SK-N-SH (cell line): ENCODE measurements at regions not wholly inside any gene's neighbourhood (a gene's known extent, or its start where the extent isn't known, plus 50 kb on each side); places are given as distances from the start of the nearest gene placed in this dataset.

Experiments used
- JUND ChIP-seq: IDR thresholded peaks from 2 replicates; pipeline ENCODE4 v1.4.0; 2012
- POLR2AphosphoS5 ChIP-seq: IDR thresholded peaks from 2 replicates; pipeline ENCODE4 v1.6.1; 2012; ENCODE audit warnings: low read depth, low read length
- TAF1 ChIP-seq: IDR thresholded peaks from 2 replicates; pipeline ENCODE4 v1.6.1; 2012; ENCODE audit warnings: low read depth, mild to moderate bottlenecking, low read length, moderate library complexity, borderline replicate concordance
- TCF12 ChIP-seq: IDR thresholded peaks from 2 replicates; pipeline ENCODE4 v1.4.0; 2012
- YY1 ChIP-seq: IDR thresholded peaks from 2 replicates; pipeline ENCODE4 v1.4.0; 2012; ENCODE audit warnings: low read depth, mild to moderate bottlenecking
- TF ChIP-seq, protein P1 (sequence below): fragments of 200-600 bp; sonication (generic); IDR thresholded peaks from 2 replicates; pipeline ENCODE4 v1.6.1; 2017; ENCODE audit warnings: antibody characterized with exemption, mild to moderate bottlenecking, moderate library complexity
- TF ChIP-seq, protein P2 (sequence below): IDR thresholded peaks from 2 replicates; pipeline ENCODE4; 2012
- TF ChIP-seq, protein P3 (sequence below): fragments of 150-350 bp; IDR thresholded peaks from 2 replicates; pipeline ENCODE4 v1.6.1; 2016; ENCODE audit warnings: mild to moderate bottlenecking, low read depth, low read length
- TF ChIP-seq, protein P4 (sequence below): IDR thresholded peaks from 2 replicates; pipeline ENCODE4 v1.4.0; 2012; ENCODE audit warnings: low read depth

DNA sequence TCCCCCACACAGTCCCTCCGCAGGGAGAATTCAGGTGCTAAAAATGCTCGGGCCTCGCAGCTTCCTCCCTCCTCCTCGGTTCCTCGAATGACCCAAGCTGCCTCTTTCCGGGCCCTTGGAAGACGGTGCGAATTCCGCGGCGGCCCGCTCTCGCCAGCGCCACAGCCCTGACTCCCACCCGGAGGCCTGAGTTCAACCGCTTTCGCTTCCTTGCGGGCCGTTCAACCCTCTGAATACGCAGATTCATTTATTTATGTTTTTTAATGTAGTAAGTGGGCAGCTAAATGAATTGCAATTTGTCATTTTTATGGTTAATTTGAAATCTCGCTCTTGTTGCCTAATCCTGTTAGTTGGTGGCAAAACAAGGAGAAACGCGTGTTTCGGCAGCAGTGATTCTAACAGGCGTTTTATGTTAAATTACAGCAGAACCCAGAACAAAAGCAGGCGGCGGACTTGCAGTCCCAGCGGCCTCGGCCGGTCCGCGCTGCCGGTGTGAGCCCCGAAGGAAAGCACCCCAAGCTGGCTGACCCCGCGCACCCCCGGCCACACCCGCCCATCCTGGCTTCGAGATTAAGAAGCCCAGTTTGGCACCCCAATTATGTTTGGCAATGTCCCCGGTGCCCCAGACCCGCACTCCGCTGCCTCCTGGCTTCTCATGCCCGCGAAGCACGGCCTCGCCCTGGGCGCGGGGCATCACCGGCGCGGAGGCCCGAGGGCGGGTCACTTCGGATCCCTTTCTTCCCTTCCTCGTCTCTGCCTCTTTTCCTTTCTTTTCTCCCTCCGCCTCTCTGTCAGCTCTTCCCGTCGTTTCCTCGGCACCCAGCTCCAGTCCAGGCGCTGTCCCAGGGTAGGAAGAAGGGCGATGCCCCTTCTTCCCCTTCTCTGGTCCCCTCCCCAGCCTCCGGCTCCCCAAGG, 75.9 kb downstream of the INSIG1 start:
- TF ChIP-seq, protein P1, sequence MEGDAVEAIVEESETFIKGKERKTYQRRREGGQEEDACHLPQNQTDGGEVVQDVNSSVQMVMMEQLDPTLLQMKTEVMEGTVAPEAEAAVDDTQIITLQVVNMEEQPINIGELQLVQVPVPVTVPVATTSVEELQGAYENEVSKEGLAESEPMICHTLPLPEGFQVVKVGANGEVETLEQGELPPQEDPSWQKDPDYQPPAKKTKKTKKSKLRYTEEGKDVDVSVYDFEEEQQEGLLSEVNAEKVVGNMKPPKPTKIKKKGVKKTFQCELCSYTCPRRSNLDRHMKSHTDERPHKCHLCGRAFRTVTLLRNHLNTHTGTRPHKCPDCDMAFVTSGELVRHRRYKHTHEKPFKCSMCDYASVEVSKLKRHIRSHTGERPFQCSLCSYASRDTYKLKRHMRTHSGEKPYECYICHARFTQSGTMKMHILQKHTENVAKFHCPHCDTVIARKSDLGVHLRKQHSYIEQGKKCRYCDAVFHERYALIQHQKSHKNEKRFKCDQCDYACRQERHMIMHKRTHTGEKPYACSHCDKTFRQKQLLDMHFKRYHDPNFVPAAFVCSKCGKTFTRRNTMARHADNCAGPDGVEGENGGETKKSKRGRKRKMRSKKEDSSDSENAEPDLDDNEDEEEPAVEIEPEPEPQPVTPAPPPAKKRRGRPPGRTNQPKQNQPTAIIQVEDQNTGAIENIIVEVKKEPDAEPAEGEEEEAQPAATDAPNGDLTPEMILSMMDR = no peak
- TF ChIP-seq POLR2AphosphoS5 (no peak), TAF1 (no peak), TCF12 (no peak), YY1 (no peak), JUND (no peak)
- TF ChIP-seq, protein P2, sequence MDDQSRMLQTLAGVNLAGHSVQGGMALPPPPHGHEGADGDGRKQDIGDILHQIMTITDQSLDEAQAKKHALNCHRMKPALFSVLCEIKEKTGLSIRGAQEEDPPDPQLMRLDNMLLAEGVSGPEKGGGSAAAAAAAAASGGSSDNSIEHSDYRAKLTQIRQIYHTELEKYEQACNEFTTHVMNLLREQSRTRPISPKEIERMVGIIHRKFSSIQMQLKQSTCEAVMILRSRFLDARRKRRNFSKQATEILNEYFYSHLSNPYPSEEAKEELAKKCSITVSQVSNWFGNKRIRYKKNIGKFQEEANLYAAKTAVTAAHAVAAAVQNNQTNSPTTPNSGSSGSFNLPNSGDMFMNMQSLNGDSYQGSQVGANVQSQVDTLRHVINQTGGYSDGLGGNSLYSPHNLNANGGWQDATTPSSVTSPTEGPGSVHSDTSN = no peak
- TF ChIP-seq, protein P3, sequence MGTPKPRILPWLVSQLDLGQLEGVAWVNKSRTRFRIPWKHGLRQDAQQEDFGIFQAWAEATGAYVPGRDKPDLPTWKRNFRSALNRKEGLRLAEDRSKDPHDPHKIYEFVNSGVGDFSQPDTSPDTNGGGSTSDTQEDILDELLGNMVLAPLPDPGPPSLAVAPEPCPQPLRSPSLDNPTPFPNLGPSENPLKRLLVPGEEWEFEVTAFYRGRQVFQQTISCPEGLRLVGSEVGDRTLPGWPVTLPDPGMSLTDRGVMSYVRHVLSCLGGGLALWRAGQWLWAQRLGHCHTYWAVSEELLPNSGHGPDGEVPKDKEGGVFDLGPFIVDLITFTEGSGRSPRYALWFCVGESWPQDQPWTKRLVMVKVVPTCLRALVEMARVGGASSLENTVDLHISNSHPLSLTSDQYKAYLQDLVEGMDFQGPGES = no peak
- TF ChIP-seq, protein P4, sequence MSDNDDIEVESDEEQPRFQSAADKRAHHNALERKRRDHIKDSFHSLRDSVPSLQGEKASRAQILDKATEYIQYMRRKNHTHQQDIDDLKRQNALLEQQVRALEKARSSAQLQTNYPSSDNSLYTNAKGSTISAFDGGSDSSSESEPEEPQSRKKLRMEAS = no peak
